Fibroblast of lung (primary cell): ENCODE measurements at regions not wholly inside any gene's neighbourhood (a gene's known extent, or its start where the extent isn't known, plus 50 kb on each side); places are given as distances from the start of the nearest gene placed in this dataset.

Source experiments
- DNase-seq, 2 donors: peaks; one replicate each; pipeline versions ENCODE4 v3.0.0 to v3.0.0-alpha.2; 2010; ENCODE audit warnings: low read depth in 2 of 2
- H2AFZ ChIP-seq: 2 replicates; pipeline ENCODE4 v1.5.1; 2012; ENCODE audit warnings: low read length, control low read depth, inconsistent platforms
- H3K27ac ChIP-seq: 2 replicates; pipeline ENCODE4 v1.5.1; 2011; ENCODE audit warnings: low read length, control low read depth; ENCODE audit not compliant: insufficient read depth
- H3K27me3 ChIP-seq: 2 replicates; pipeline ENCODE4 v1.5.1; 2011; ENCODE audit warnings: mild to moderate bottlenecking, low read length; ENCODE audit not compliant: control insufficient read depth, insufficient read depth
- H3K36me3 ChIP-seq: 2 replicates; pipeline ENCODE4 v1.5.1; 2011; ENCODE audit warnings: low read length; ENCODE audit not compliant: control insufficient read depth, insufficient read depth
- H3K4me1 ChIP-seq: 2 replicates; pipeline ENCODE4 v1.5.1; 2011; ENCODE audit warnings: low read length; ENCODE audit not compliant: control insufficient read depth, insufficient read depth; ENCODE audit errors: extremely low read depth
- H3K4me2 ChIP-seq: 2 replicates; pipeline ENCODE4 v1.5.1; 2011; ENCODE audit warnings: low read length, control low read depth; ENCODE audit not compliant: insufficient read depth; ENCODE audit errors: extremely low read depth
- H3K4me3 ChIP-seq, 4 experiments: fragments of 200-600 bp in 1 of 4; sonication (generic) in 1 of 4; replicated peaks in 1 of 4; 2 replicates each; pipeline ENCODE4 v1.5.1; 2011 to 2016; ENCODE audit warnings: low read length in 4 of 4, low read depth in 3 of 4, mild to moderate bottlenecking in 3 of 4, control low read depth in 2 of 4, inconsistent platforms in 1 of 4, mixed read lengths in 1 of 4; ENCODE audit not compliant: insufficient read depth in 1 of 4; ENCODE audit errors: control extremely low read depth in 1 of 4
- H3K79me2 ChIP-seq: 2 replicates; pipeline ENCODE4 v1.5.1; 2012; ENCODE audit warnings: mild to moderate bottlenecking, low read length, inconsistent platforms; ENCODE audit not compliant: control insufficient read depth, insufficient read depth
- H3K9ac ChIP-seq: 2 replicates; pipeline ENCODE4 v1.5.1; 2011; ENCODE audit warnings: mild to moderate bottlenecking, low read length, control low read depth; ENCODE audit not compliant: insufficient read depth
- H3K9me3 ChIP-seq: 2 replicates; pipeline ENCODE4 v1.5.1; 2012; ENCODE audit warnings: low read depth, low read length; ENCODE audit not compliant: control insufficient read depth, insufficient read depth
- H4K20me1 ChIP-seq: 2 replicates; pipeline ENCODE4 v1.5.1; 2011; ENCODE audit warnings: low read length; ENCODE audit not compliant: control insufficient read depth, insufficient read depth; ENCODE audit errors: extremely low read depth
- EZH2 ChIP-seq: IDR thresholded peaks from 2 replicates; pipeline ENCODE4 v1.5.1; 2012; ENCODE audit warnings: low read length, control low read depth, mild to moderate bottlenecking; ENCODE audit errors: missing control alignments
- TF ChIP-seq, protein P1 (sequence below), 2 donors: IDR thresholded peaks in 1 of 2; conservative IDR thresholded peaks in 1 of 2; 1 replicate in 1 of 2; 2 replicates in 1 of 2; pipeline ENCODE4 v1.5.1; 2011 to 2012; ENCODE audit warnings: low read length in 2 of 2, control low read depth in 1 of 2, inconsistent platforms in 1 of 2, low read depth in 1 of 2, mild to moderate bottlenecking in 1 of 2

DNA sequence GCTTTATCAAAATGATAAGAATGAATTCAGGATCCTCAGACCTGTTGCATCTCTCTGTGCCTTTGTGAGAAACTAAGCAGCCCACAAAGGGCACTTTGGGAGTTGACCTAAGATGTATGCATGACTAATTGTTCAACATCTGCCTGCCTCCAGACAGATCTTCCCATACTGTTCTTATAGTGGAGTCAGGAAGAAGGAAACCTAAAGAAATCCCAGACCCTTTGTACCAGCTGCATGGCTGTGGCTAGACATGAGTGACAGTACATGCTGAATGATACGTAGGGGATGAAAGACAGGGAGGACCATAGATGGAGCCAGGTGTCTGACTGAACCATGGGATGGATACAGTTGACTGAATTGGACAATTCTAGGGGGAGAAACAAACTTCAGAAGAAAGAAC, 148.7 kb upstream of the PCGF5 start:
- H3K36me3 ChIP-seq, result no peaks in the 10 kb centered on the region
- H3K27me3 ChIP-seq, result peaks cover 4% of the 10 kb centered on the region
- H3K79me2 ChIP-seq, result no peaks in the 10 kb centered on the region
- no peaks in the 10 kb centered on the region for H4K20me1 ChIP-seq
- TF ChIP-seq, protein P1, sequence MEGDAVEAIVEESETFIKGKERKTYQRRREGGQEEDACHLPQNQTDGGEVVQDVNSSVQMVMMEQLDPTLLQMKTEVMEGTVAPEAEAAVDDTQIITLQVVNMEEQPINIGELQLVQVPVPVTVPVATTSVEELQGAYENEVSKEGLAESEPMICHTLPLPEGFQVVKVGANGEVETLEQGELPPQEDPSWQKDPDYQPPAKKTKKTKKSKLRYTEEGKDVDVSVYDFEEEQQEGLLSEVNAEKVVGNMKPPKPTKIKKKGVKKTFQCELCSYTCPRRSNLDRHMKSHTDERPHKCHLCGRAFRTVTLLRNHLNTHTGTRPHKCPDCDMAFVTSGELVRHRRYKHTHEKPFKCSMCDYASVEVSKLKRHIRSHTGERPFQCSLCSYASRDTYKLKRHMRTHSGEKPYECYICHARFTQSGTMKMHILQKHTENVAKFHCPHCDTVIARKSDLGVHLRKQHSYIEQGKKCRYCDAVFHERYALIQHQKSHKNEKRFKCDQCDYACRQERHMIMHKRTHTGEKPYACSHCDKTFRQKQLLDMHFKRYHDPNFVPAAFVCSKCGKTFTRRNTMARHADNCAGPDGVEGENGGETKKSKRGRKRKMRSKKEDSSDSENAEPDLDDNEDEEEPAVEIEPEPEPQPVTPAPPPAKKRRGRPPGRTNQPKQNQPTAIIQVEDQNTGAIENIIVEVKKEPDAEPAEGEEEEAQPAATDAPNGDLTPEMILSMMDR (conservative IDR thresholded peaks at IDR 0.05 in 1 of 2, IDR thresholded peaks at IDR 0.05 in 1 of 2; ENCODE audit: low read depth in 1 of 2, low read length in 2 of 2), result no peak
- TF ChIP-seq EZH2, result no peak
- H3K27ac ChIP-seq, result no peak overlapping the region
- H2AFZ ChIP-seq, result no peak overlapping the region
- DNase-seq, result no peak
- H3K9me3 ChIP-seq, result no peaks in the 10 kb centered on the region
- no peaks in the 10 kb centered on the region for H3K4me1 ChIP-seq
- H3K4me2 ChIP-seq, result no peak overlapping the region
- no peak overlapping the region for H3K9ac ChIP-seq
- no peak overlapping the region for H3K4me3 ChIP-seq

- Histone ChIP-seq H3K9ac (no peak overlapping the region), H3K36me3 (no peaks in the 10 kb centered on the region), H3K4me2 (no peak overlapping the region), H2AFZ (no peak overlapping the region), H4K20me1 (no peaks in the 10 kb centered on the region), H3K27ac (no peak overlapping the region), H3K9me3 (no peaks in the 10 kb centered on the region), H3K79me2 (no peaks in the 10 kb centered on the region), H3K4me1 (no peaks in the 10 kb centered on the region), H3K4me3 (no peak overlapping the region), H3K27me3 (peaks cover 4% of the 10 kb centered on the region)
- no peak for DNase-seq
- TF ChIP-seq EZH2, result no peak
- TF ChIP-seq, protein P1 (conservative IDR thresholded peaks at IDR 0.05 in 1 of 2, IDR thresholded peaks at IDR 0.05 in 1 of 2; ENCODE audit: low read depth in 1 of 2, low read length in 2 of 2), result no peak
These were observed 147.0 kb upstream of the PCGF5 start for GRCh38 chr10:91073286-91073979.

DNA sequence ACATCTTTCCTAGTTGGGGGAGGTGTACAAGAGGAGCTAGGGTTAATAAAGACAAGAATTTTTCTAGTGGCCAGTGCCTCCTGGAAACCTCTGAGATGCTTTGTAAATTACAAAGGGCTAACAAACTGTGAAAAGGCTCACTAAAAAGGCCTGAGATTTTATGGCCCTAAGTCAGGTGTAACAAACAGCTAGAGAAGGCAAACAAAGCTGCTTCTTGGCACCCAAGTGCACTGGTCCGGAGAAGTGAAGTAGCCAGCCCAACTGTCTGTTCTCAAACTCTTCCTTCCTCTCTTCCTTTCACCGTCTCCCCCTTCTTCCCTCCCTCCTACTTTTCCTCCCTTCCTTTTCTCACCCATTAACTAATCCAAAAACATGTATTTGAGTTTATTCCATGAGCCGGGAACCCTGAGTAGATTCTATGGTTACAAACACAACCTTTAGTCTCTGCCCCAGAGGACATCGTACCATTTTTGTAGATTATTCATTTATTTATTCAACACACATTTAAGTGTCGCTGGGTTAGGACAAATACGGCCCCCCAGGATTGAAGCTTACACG, 143.4 kb upstream of the PCGF5 start:
- H3K4me3 ChIP-seq, result no peak overlapping the region
- peak overlapping the region; percentile 30 for H2AFZ ChIP-seq

More for the DNA sequence above, 143.4 kb upstream of the PCGF5 start:
- no peaks in the 10 kb centered on the region for H4K20me1 ChIP-seq
- no peaks in the 10 kb centered on the region for H3K79me2 ChIP-seq
- DNase-seq, result no peak
- peaks cover 4% of the 10 kb centered on the region for H3K27me3 ChIP-seq
- H3K9ac ChIP-seq, result no peak overlapping the region
- TF ChIP-seq EZH2, result no peak
- TF ChIP-seq, protein P1 (conservative IDR thresholded peaks at IDR 0.05 in 1 of 2, IDR thresholded peaks at IDR 0.05 in 1 of 2; ENCODE audit: low read depth in 1 of 2, low read length in 2 of 2), result no peak
- H3K4me1 ChIP-seq, result no peaks in the 10 kb centered on the region
- H3K36me3 ChIP-seq, result no peaks in the 10 kb centered on the region
- no peak overlapping the region for H3K27ac ChIP-seq
- no peaks in the 10 kb centered on the region for H3K9me3 ChIP-seq
- peak overlapping the region; percentile 8 for H3K4me2 ChIP-seq
